ENCODE measurements at regions not wholly inside any gene's neighbourhood (a gene's known extent, or its start where the extent isn't known, plus 50 kb on each side); places are given as distances from the start of the nearest gene placed in this dataset.
"Not testable (repeated sequence)": the region's sequence is repeated elsewhere in the genome, so short reads cannot be mapped to it uniquely, and the experiment has no call there.

DNA sequence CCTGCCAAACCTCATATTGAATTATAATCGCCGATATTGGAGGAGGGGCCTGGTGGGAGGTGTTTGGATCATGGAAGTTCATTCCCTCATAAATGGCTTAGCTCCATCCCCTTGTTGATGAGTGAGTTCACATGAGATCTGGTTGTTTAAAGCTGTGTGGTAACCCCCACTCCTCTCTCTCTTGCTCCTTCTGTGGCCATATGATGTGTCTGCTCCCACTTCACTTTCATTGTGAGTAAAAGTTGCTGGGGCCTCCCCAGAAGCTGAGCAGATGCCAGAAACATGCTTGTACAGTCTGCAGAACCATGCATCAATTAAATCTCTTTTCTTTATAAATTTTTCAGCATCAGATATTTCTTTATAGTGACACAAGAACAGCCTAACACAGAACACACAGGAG is 929.0 kb upstream of the FAT3 start:
- peak in 1 of 2 experiments; percentile 21 for DNase-seq

GRCh38 chr11:91293119-91293518 is 931.5 kb upstream of the FAT3 start:
- no peak for DNase-seq

GRCh38 chr11:91272089-91272488 is 952.5 kb upstream of the FAT3 start:
- DNase-seq, result peak in 1 of 2 experiments; percentile 33

DNA sequence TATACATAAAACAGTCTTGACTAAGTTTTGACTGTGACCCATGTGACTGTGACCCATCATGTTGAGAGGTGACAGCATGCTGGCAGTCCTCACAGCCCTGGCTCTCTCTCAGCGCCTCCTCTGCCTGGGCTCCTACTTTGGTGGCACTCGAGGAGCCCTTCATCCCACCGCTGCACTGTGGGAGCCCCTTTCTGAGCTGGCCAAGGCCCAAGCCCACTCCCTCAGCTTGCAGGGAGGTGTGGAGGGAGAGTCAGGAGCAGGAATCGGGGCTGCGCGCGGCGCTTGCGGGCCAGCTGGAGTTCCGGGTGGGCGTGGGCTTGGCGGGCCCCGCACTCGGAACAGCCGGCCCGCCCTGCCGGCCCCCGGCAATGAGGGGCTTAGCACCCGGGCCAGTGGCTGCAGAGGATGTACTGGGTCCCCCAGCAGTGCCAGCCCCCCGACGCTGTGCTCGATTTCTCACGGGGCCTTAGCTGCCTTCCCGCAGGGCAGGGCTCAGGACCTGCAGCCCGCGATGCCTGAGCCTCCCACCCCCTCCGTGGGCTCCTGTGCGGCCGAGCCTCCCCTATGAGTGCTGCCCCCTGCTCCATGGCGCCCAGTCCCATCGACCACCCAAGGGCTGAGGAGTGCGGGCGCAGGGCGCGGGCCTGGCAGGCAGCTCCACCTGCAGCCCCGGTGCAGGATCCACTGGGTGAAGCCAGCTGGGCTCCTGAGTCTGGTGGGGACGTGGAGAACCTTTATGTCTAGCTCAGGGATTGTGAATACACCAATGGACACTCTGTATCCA is 955.9 kb upstream of the FAT3 start:
- DNase-seq, result not testable (repeated sequence)

DNA sequence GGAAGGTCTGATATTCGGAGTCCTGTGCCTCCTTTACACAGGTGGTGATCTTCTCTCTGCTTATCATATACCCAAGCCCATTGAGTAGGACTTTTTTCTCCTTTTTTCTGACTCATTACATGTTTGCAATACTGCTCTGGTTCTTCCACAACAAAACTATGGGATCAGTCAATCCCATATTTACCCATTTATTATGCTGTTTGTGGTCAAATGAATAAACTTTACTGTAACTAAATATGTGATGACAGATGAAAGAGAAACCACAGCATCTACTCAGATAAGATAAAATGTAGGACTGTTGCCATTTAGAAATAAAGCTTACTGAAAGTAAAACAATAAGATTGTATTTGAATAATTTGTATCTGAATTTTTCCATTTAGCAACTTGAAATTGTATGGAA is 958.7 kb upstream of the FAT3 start:
- no peak for DNase-seq

DNA sequence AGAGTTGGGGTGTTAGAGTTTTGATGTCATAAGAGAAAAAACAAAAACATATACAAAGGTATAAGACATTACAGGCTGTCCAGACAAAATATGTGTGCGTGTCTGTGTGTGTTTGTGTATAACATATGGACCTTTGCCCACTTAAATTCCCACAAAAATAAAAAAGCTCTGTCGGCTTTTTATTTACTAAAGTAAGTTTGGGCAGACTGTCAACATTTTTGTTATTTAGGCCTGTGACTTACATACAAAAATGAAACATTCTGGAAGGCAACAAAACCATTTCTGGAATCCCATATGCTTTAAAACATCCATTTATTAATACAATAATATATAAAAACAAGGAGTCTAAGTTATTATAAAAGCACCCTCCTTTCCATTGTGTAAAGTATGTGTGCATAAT is 960.1 kb upstream of the FAT3 start:
- DNase-seq, result no peak

DNA sequence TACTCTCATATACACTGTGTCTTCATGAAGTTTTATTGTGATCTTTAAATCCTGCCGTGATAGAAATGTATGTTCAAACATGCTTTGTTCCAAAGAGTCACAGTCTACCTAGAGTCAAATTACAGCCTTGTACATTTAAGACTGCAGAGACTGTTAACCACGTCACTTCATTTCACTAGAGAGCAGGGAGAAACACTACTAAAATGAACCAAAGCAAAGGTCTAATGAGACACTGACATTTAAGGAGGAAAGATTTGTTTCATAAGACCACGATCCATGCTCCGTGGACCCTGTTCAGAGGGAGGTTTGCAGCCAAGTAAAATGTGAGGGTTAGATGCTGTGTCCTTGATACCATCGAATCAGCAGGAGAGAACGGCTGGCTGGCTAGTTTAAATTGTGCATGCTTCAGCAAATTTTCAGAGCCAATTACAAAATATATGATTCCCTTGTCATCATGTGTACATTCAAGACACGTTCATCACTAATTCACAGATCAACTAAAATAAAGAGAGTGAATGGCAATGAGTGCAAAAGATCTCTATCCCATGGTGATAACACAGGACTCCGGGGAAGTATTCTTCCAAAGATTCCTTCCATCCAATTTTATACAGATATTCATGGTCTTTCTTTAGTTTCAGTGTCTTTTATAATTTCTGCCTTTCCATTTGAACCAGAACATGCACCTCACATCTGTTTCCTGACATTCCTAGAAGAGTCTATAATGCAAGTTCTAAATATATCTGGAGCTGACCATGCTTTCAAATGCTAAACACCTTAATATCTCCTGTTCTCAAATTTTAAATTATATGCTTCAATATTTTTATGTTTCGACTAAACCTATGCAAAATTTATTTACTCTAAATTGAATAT is 960.9 kb upstream of the FAT3 start:
- DNase-seq, result no peak

- DNase-seq, result no peak
These were observed 963.1 kb upstream of the FAT3 start for GRCh38 chr11:91261513-91261912.

- no peak for DNase-seq
These were observed 965.7 kb upstream of the FAT3 start for GRCh38 chr11:91258876-91259275.

DNA sequence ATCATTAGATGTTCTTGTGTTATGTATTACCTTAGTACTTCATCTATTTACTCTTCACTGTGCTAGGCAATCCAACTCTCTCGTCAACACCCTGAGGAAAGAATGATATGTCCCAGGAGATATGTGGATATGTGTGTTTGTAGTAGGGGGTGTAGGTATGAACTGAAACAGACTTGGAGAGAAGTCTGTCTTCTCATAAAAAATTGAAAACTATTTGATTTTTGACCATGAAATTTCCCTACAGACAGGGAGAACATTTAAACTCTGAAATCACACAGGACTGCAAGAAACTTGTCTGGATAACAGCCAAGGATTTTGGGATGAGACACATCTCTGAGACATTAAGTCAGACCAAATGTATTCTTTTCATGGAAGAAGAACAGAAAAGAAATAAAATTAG is 967.0 kb upstream of the FAT3 start:
- no peak for DNase-seq

GRCh38 chr11:91248199-91248807 is 976.3 kb upstream of the FAT3 start:
- peak; percentile 6 to 53 for DNase-seq

GRCh38 chr11:91247009-91247735 is 977.4 kb upstream of the FAT3 start:
- DNase-seq, result peak; percentile 50 to 69

DNA sequence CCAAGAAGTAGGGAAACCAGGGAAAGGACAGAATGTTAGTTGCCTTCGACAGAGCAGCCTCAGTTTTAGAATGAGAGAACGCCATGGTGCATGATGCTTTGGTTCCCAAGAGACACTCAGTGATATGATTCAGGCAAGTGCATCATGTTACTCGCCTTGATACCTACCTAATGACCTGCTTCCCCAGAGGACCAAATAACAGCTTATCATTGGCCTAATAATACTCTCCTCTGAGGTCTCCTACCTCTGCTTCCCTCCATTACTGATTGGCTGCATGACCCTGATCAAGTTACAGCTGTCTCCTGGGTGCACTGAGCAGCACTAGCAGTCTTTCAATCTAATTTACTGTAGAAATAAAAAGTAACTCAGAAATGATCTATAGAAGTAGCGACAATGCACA is 979.7 kb upstream of the FAT3 start:
- DNase-seq, result no peak

DNA sequence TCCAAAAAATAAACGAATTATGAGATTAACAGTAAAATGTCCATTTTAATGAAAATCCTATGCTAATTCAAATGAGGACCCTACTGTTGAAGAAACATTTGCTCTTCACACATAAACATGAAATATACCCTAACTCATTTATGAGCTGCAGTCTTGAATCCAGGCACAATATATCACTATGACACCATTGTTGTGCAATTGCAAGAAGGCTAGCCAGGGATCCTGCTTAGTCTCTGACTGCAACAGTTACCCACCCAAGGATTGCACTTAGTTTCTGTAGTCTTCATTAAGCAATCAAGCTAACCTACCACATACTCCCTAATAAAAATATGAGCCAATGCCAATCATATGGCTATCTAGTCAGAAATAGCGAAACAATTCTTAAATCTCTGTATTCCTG is 981.0 kb upstream of the FAT3 start:
- DNase-seq, result no peak

DNA sequence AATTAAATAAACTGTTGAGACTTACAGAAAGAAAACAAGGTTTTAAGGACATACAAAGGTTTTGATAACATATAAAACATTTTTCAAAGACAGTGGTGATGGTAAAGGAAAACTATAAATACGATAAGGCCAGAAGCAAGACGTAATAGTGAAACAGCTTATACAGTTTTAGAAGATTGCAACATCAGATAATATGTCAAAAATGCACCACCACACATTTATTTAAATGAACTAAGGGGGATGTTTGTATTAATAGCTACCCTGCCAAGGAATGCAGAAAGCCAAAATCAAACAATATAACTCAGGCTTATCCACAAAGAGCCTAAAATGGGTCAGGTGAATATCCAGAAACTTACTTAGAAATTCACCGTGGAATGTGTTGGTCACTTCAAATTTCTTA is 981.6 kb upstream of the FAT3 start:
- DNase-seq, result no peak

- no peak for DNase-seq
These were observed 983.4 kb upstream of the FAT3 start for GRCh38 chr11:91241226-91241625.

- no peak for DNase-seq
These were observed 985.3 kb upstream of the FAT3 start for GRCh38 chr11:91239359-91239758.

DNA sequence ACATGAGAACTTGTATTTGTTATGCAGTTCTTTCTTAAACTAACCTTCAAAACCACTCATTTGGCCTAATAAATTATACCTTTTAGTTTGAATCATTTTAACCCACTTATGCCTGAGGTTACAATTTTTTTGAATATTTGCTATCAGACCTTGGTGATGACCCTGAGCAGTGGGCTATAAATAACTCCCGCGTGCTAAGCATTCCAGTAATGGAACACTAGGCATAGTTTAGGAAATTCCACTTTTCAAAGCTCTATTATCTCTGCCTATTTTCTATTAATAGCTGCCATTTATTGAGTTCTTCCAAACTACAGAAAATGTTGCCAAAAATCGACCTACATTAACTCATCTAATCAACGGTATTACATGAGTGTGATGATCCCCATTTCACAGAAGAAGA is 993.4 kb upstream of the FAT3 start:
- DNase-seq, result no peak

DNA sequence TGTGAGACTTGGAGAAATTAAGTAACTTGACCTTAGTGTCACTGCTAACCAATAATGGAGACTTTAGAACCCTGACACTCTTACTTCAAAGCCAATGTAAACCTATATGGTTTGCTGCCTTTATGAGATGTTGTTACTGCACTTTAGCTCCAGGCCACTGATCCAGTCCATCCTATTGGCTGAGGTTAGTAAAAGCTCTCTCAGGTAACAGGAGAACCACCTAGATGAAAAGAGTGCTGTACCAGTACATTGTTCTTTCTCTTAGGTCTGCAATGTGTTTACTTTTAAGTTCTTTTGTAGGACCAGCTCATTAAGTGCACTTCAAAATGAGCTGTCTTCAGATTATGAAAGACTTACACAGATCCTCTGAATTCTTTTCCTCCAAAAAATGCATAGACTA is 994.0 kb upstream of the FAT3 start:
- no peak for DNase-seq

GRCh38 chr11:91222830-91223229 is 1000.0 kb upstream of the CHORDC1 start:
- DNase-seq, result no peak

DNA sequence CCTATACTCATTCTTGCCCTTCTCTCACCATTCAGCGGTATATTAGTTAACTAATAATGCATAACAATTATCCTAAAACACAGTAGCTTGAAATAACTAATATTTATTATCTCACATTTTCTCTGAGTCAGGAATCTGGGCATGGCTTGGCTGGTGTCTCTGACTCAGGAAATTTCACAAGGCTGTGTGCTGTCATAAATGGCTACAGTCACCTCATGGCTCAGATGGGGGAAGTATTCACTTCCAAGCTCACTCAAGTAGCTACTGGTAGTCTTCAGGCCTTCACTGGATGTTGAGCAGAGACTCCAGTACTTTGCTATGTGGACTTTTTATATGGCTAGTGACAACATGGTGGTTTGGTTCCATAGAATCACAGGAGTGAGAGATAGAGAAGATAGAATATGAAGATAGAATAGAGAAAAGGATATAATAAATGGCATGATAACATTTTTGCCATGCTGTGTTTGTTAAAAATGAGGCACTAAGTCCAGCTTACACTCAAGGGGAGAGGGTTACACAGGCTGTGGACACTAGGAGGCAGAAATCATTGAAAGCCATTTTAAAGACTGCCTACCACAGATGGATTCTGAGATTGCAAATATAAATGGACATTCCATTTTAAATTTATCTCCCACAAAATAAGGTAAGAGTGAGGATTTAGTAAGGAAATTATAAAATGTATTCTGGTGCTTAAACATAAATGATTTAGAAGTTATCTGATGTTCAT is 997.8 kb upstream of the CHORDC1 start:
- DNase-seq, result no peak

- no peak for DNase-seq
These were observed 996.7 kb upstream of the CHORDC1 start for GRCh38 chr11:91219535-91219934.
